H1 (cell line): ENCODE measurements at regions not wholly inside any gene's neighbourhood (a gene's known extent, or its start where the extent isn't known, plus 50 kb on each side); places are given as distances from the start of the nearest gene placed in this dataset.
"Not testable (repeated sequence)": the region's sequence is repeated elsewhere in the genome, so short reads cannot be mapped to it uniquely, and the experiment has no call there.

Source experiments
- CTCF ChIA-PET: fragments of 300-600 bp; sonication (Branson Sonifier 250); formaldehyde crosslinking; loops from one replicate; lab custom pipeline; 2021; ENCODE audit not compliant: partially characterized antibody; lab: Charles Lee
- POLR2A ChIA-PET: fragments of 300-600 bp; sonication (Branson Sonifier 250); formaldehyde crosslinking; loops from one replicate; lab custom pipeline; 2021; ENCODE audit warnings: inconsistent platforms; ENCODE audit not compliant: partially characterized antibody; lab: Charles Lee
- DNase-seq, 2 experiments: peaks; one replicate each; pipeline versions ENCODE4 v3.0.0 to v3.0.0-alpha.2; 2010 to 2022; ENCODE audit warnings: low spot score in 2 of 2, low read depth in 1 of 2, mixed read lengths in 1 of 2
- FAIRE-seq: peaks from 2 replicates; lab custom pipeline; 2011; peaks lifted over from hg19 to GRCh38; lab: Jason Lieb, UNC
- H2AFZ ChIP-seq: 2 replicates; pipeline ENCODE4 v1.8.1; 2012; ENCODE audit warnings: low read length, inconsistent platforms
- H2AK5ac ChIP-seq: 2 replicates; pipeline ENCODE4 v1.6.1; 2013; ENCODE audit warnings: low read depth, low read length
- H2BK120ac ChIP-seq: replicated peaks from 2 replicates; pipeline ENCODE3; 2013; ENCODE audit warnings: low read depth, low read length, inconsistent platforms
- H2BK12ac ChIP-seq: 2 replicates; pipeline ENCODE4 v1.6.1; 2013; ENCODE audit warnings: low read depth, low read length
- H2BK15ac ChIP-seq: 2 replicates; pipeline ENCODE4 v1.6.1; 2013; ENCODE audit warnings: low read length
- H2BK20ac ChIP-seq: 2 replicates; pipeline ENCODE4 v1.6.1; 2013; ENCODE audit warnings: low read length
- H2BK5ac ChIP-seq: 2 replicates; pipeline ENCODE4 v1.6.1; 2013; ENCODE audit warnings: low read depth, low read length
- H3K14ac ChIP-seq: 2 replicates; pipeline ENCODE4 v1.6.1; 2013; ENCODE audit warnings: inconsistent platforms; ENCODE audit not compliant: insufficient read length
- H3K18ac ChIP-seq: 2 replicates; pipeline ENCODE4 v1.6.1; 2013; ENCODE audit warnings: low read length; ENCODE audit errors: extremely low read depth
- H3K23ac ChIP-seq: 2 replicates; pipeline ENCODE4 v1.6.1; 2013; ENCODE audit warnings: inconsistent platforms; ENCODE audit not compliant: insufficient read length
- H3K23me2 ChIP-seq: 2 replicates; pipeline ENCODE4 v1.6.1; 2013; ENCODE audit warnings: low read depth, low read length
- H3K27ac ChIP-seq: 2 replicates; pipeline ENCODE4 v1.6.1; 2011; ENCODE audit warnings: low read depth, low read length, inconsistent platforms
- H3K27me3 ChIP-seq, 4 experiments: replicated peaks in 1 of 4; 1 replicate in 1 of 4; 2 replicates in 3 of 4; pipeline versions ENCODE4 v1.6.1 to v1.8.1; 2011 to 2013; ENCODE audit warnings: low read length in 3 of 4, mild to moderate bottlenecking in 3 of 4, inconsistent platforms in 2 of 4, mixed read lengths in 2 of 4, moderate library complexity in 1 of 4; ENCODE audit not compliant: control insufficient read depth in 3 of 4, insufficient read depth in 3 of 4; ENCODE audit errors: extremely low read depth in 1 of 4
- H3K36me3 ChIP-seq, 4 experiments: 2 replicates each; pipeline versions ENCODE4 v1.6.1 to v1.8.1; 2011 to 2013; ENCODE audit warnings: mild to moderate bottlenecking in 4 of 4, low read length in 3 of 4, moderate library complexity in 2 of 4, control low read depth in 1 of 4, inconsistent platforms in 1 of 4; ENCODE audit not compliant: insufficient read depth in 4 of 4, control insufficient read depth in 2 of 4
- H3K4ac ChIP-seq: replicated peaks from 2 replicates; pipeline ENCODE3; 2013; ENCODE audit warnings: low read length, low read depth, mixed read lengths, inconsistent platforms; ENCODE audit not compliant: insufficient read length
- H3K4me1 ChIP-seq, 4 experiments: replicated peaks in 1 of 4; 1 replicate in 1 of 4; 2 replicates in 3 of 4; pipeline versions ENCODE4 v1.6.1 to v1.8.1; 2011 to 2013; ENCODE audit warnings: low read length in 3 of 4, inconsistent platforms in 2 of 4, mixed read lengths in 1 of 4; ENCODE audit not compliant: insufficient read depth in 4 of 4, control insufficient read depth in 3 of 4
- H3K4me2 ChIP-seq, 2 experiments: 2 replicates each; pipeline versions ENCODE4 v1.6.1 to v1.8.1; 2011 to 2013; ENCODE audit warnings: low read depth in 2 of 2, low read length in 2 of 2, control low read depth in 1 of 2, inconsistent platforms in 1 of 2, mild to moderate bottlenecking in 1 of 2; ENCODE audit not compliant: insufficient read depth in 1 of 2
- H3K4me3 ChIP-seq, 4 experiments: fragments of 200-600, 300-600 bp in 1 of 4; sonication (generic), shearing (Covaris generic), sonication (Bioruptor Twin) in 1 of 4; 2 replicates each; pipeline versions ENCODE4 v1.5.1 to v1.8.1; 2011 to 2016; ENCODE audit warnings: low read length in 4 of 4, low read depth in 3 of 4, control low read depth in 2 of 4, inconsistent platforms in 2 of 4, mild to moderate bottlenecking in 2 of 4, mixed read lengths in 1 of 4, moderate library complexity in 1 of 4; ENCODE audit not compliant: insufficient read depth in 2 of 4; ENCODE audit errors: extremely low read depth in 1 of 4
- H3K56ac ChIP-seq: replicated peaks from 2 replicates; pipeline ENCODE3; 2013; ENCODE audit warnings: low read depth, mild to moderate bottlenecking, mixed read lengths, low read length, inconsistent platforms; ENCODE audit not compliant: insufficient read length
- H3K79me1 ChIP-seq: 2 replicates; pipeline ENCODE4 v1.6.1; 2013; ENCODE audit warnings: low read depth, low read length, control low read depth
- H3K79me2 ChIP-seq, 2 experiments: 2 replicates each; pipeline versions ENCODE4 v1.6.1 to v1.8.1; 2012 to 2013; ENCODE audit warnings: low read length in 2 of 2, mild to moderate bottlenecking in 2 of 2, inconsistent platforms in 1 of 2; ENCODE audit not compliant: insufficient read depth in 2 of 2, control insufficient read depth in 1 of 2
- H3K9ac ChIP-seq, 4 experiments: replicated peaks in 1 of 4; 1 replicate in 1 of 4; 2 replicates in 3 of 4; pipeline versions ENCODE4 v1.6.1 to v1.8.1; 2011 to 2013; ENCODE audit warnings: low read depth in 3 of 4, low read length in 3 of 4, control low read depth in 2 of 4, mild to moderate bottlenecking in 2 of 4, moderate library complexity in 2 of 4, inconsistent platforms in 1 of 4; ENCODE audit errors: extremely low read depth in 1 of 4
- H3K9me3 ChIP-seq, 2 experiments: 2 replicates each; pipeline versions ENCODE4 v1.6.1 to v1.8.1; 2012 to 2013; ENCODE audit warnings: mild to moderate bottlenecking in 2 of 2, moderate library complexity in 2 of 2, control low read depth in 1 of 2, inconsistent platforms in 1 of 2, low read depth in 1 of 2, low read length in 1 of 2, mixed read lengths in 1 of 2; ENCODE audit not compliant: insufficient read depth in 2 of 2
- H4K20me1 ChIP-seq, 2 experiments: replicated peaks in 1 of 2; 2 replicates each; pipeline versions ENCODE3 to v1.8.1; 2011 to 2013; ENCODE audit warnings: inconsistent platforms in 2 of 2, low read length in 2 of 2, mild to moderate bottlenecking in 1 of 2; ENCODE audit not compliant: insufficient read depth in 2 of 2, control insufficient read depth in 1 of 2
- H4K5ac ChIP-seq: 2 replicates; pipeline ENCODE4 v1.6.1; 2013; ENCODE audit warnings: low read length, low read depth, mixed read lengths, inconsistent platforms; ENCODE audit not compliant: insufficient read length
- H4K8ac ChIP-seq: 2 replicates; pipeline ENCODE4 v1.8.0; 2013; ENCODE audit warnings: mild to moderate bottlenecking, moderate library complexity, low read length, inconsistent platforms; ENCODE audit not compliant: insufficient read depth; ENCODE audit errors: extremely low read depth
- H4K91ac ChIP-seq: replicated peaks from 2 replicates; pipeline ENCODE3; 2013; ENCODE audit warnings: low read length, mixed read lengths, inconsistent platforms; ENCODE audit not compliant: insufficient read length
- WGBS, 2 experiments: shearing (Covaris generic) in 1 of 2; methylation state at CpG; one replicate each; pipeline versions ENCODE4 v1.1.6 to v1.1.7; 2013 to 2015; ENCODE audit warnings: low lambda C conversion rate in 2 of 2, mixed read lengths in 2 of 2, inconsistent platforms in 1 of 2, low coverage in 1 of 2, missing lambda C conversion rate in 1 of 2; ENCODE audit not compliant: insufficient replicate concordance in 2 of 2, insufficient coverage in 1 of 2, insufficient read length in 1 of 2; ENCODE audit errors: extremely low coverage in 1 of 2, missing lambda C conversion rate in 1 of 2; 5-methylcytosine and 5-hydroxymethylcytosine counted together

DNA sequence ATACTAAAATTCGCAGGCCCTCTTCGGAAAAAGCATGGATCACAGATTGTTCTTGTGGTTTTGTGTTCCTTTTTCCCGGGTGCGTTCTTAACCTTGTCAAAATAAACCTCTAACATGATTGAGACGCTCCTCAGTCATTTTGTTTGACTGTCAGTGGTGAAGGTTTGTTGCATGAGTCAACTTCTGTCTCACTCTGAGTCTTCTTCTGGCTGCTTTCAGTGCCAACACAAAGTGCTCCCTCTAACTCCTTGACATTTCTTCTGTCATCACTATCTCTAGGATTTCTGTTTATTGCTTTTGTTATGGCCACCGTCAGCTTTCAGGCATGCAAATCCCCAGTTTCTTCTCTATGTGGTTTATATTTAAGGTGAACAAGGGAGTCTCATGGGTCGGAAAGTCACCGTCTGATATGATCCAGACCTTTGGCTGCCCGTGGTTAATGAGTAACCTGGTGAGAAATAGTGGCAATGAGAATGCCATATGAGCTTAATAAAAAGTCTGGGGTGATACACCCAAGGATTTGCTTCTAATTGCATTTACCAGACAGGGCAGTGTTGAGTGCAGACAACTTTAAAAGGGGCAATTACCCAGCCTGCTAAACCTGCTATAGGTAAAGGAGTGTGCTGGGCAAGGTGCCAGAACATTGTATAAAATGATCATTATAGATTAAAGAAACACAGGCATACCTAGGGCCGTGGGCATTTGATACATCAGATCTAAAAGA is 248.9 kb upstream of the FAM240B start:
- H3K4ac ChIP-seq, H2AFZ ChIP-seq, H3K79me1 ChIP-seq, H3K56ac ChIP-seq, H2BK120ac ChIP-seq, CTCF ChIA-PET, POLR2A ChIA-PET, H3K23ac ChIP-seq, H3K4me3 ChIP-seq, H3K27ac ChIP-seq, DNase-seq, H2BK20ac ChIP-seq, H4K91ac ChIP-seq, H2BK15ac ChIP-seq, H3K23me2 ChIP-seq, H3K4me1 ChIP-seq, H3K14ac ChIP-seq, H3K9ac ChIP-seq, H4K8ac ChIP-seq, H3K36me3 ChIP-seq, H2AK5ac ChIP-seq, H3K9me3 ChIP-seq, H4K20me1 ChIP-seq, FAIRE-seq, H3K18ac ChIP-seq, H3K27me3 ChIP-seq, H2BK12ac ChIP-seq, H3K79me2 ChIP-seq, H2BK5ac ChIP-seq, H4K5ac ChIP-seq, H3K4me2 ChIP-seq: not testable (repeated sequence)
- no CpG with 5 or more reads among the region's 10 CpGs for whole genome bisulfite sequencing, 2 experiments

DNA sequence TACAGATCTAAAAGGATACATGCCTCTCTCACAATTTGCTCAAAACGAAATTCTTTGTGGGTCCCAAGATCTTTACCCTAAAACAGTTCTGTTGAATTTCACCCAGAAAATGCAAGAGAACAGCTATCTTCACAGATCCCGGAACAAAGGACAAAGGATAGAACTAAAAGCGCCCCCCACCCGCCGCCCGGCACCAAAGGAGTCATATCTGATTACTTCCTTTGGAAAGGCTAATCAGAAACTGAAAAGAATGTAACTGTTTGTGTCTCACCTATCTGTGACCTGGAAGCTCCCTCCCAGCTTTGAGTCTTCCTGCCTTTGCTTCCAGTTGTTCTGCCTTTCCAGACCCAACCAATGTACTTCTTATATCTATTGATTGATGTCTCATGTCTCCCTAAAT is 247.9 kb upstream of the FAM240B start:
- H3K4ac ChIP-seq, H3K79me2 ChIP-seq, H3K23ac ChIP-seq, H3K27me3 ChIP-seq, H2BK5ac ChIP-seq, H3K4me2 ChIP-seq, H4K20me1 ChIP-seq, H4K8ac ChIP-seq, H3K18ac ChIP-seq, H2BK20ac ChIP-seq, H2AFZ ChIP-seq, POLR2A ChIA-PET, H3K56ac ChIP-seq, DNase-seq, CTCF ChIA-PET, H3K36me3 ChIP-seq, H4K5ac ChIP-seq, FAIRE-seq, H3K14ac ChIP-seq, H3K4me3 ChIP-seq, H2AK5ac ChIP-seq, H2BK12ac ChIP-seq, H3K27ac ChIP-seq, H3K9ac ChIP-seq, H3K4me1 ChIP-seq, H3K79me1 ChIP-seq, H2BK15ac ChIP-seq, H3K9me3 ChIP-seq, H4K91ac ChIP-seq, H2BK120ac ChIP-seq, H3K23me2 ChIP-seq: not testable (repeated sequence)
- WGBS, 2 experiments: no CpG with 5 or more reads among the region's 6 CpGs
